ENCODE measurements at regions not wholly inside any gene's neighbourhood (a gene's known extent, or its start where the extent isn't known, plus 50 kb on each side); places are given as distances from the start of the nearest gene placed in this dataset.
"Not testable (repeated sequence)": the region's sequence is repeated elsewhere in the genome, so short reads cannot be mapped to it uniquely, and the experiment has no call there.

DNA sequence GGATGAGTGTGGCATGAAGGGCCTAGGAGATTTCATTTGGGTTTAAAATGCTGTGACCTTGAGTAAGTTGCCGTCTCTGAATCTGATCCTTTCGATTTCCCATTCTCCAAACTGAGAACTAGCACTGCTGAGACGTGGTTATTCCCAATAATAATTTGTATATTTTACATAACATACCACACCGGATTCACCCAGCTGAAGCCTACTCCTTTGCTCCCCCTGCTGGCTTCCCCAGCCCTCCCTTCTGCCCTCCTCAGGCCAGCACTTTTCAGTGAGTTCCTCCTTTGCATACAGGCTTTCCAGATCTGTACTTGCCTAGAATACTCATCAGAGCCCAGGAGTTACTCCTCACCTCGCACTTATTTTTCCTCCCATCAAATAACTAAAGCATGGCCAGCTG lies 255.1 kb downstream of the OR4F29 start:
- H3K36me3 ChIP-seq (ENCODE audit: insufficient read depth, insufficient read length, low read length); H3K4me1 ChIP-seq (ENCODE audit: insufficient read depth, insufficient read length); H3K27me3 ChIP-seq (ENCODE audit: insufficient read depth, insufficient read length): not testable (repeated sequence)

DNA sequence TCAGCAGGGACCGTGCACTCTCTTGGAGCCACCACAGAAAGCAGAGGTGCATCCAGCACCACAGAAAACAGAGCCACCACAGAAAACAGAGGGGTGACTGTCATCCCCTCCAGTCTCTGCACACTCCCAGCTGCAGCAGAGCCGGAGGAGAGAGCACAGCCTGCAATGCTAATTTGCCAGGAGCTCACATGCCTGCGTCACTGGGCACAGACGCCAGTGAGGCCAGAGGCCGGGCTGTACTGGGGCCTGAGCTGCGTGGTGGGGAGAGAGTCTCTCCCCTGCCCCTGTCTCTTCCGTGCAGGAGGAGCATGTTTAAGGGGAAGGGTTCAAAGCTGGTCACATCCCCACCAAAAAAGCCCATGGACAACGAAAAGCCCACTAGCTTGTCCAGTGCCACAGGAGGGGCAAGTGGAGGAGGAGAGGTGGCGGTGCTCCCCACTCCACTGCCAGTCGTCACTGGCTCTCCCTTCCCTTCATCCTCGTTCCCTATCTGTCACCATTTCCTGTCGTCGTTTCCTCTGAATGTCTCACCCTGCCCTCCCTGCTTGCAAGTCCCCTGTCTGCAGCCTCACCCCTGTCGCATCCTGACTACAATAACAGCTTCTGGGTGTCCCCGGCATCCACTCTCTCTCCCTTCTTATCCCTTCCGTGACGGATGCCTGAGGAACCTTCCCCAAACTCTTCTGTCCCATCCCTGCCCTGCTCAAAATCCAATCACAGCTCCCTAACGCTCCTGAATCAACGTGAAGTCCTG lies 260.0 kb downstream of the OR4F29 start:
- H3K4me1 ChIP-seq (ENCODE audit: insufficient read depth, insufficient read length); H3K9me3 ChIP-seq (ENCODE audit: insufficient read depth, low read length); DNase-seq (ENCODE audit: low read depth, low spot score); H3K4me3 ChIP-seq (ENCODE audit: insufficient read length, low read depth); H3K9ac ChIP-seq (ENCODE audit: insufficient read length, low read depth); H3K36me3 ChIP-seq (ENCODE audit: insufficient read depth, insufficient read length, low read length); H3K27me3 ChIP-seq (ENCODE audit: insufficient read depth, insufficient read length): not testable (repeated sequence)

More for the DNA sequence above, 255.1 kb downstream of the OR4F29 start:
- not testable (repeated sequence) for H3K4me3 ChIP-seq (ENCODE audit: insufficient read length, low read depth); H3K9ac ChIP-seq (ENCODE audit: insufficient read length, low read depth); DNase-seq (ENCODE audit: low read depth, low spot score); H3K9me3 ChIP-seq (ENCODE audit: insufficient read depth, low read length)

DNA sequence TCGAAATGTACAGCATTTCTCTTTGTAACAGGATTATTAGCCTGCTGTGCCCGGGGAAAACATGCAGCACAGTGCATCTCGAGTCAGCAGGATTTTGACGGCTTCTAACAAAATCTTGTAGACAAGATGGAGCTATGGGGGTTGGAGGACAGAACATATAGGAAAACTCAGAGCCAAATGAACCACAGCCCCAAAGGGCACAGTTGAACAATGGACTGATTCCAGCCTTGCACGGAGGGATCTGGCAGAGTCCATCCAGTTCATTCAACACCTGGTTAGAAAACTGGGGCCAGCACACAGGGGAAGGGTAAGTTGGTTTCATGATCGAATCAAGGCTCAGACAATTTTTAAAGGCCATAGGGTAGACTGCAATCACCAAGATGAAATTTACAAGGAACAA lies 260.8 kb downstream of the OR4F29 start:
- not testable (repeated sequence) for H3K27me3 ChIP-seq (ENCODE audit: insufficient read depth, insufficient read length); H3K9ac ChIP-seq (ENCODE audit: insufficient read length, low read depth)

DNA sequence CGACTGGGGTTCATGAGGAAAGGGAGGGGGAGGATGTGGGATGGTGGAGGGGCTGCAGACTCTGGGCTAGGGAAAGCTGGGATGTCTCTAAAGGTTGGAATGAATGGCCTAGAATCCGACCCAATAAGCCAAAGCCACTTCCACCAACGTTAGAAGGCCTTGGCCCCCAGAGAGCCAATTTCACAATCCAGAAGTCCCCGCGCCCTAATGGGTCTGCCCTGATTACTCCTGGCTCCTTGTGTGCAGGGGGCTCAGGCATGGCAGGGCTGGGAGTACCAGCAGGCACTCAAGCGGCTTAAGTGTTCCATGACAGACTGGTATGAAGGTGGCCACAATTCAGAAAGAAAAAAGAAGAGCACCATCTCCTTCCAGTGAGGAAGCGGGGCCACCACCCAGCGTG lies 261.6 kb downstream of the OR4F29 start:
- not testable (repeated sequence) for H3K4me1 ChIP-seq (ENCODE audit: insufficient read depth, insufficient read length); H3K27me3 ChIP-seq (ENCODE audit: insufficient read depth, insufficient read length); H3K4me3 ChIP-seq (ENCODE audit: insufficient read length, low read depth); H3K9ac ChIP-seq (ENCODE audit: insufficient read length, low read depth); DNase-seq (ENCODE audit: low read depth, low spot score); H3K9me3 ChIP-seq (ENCODE audit: insufficient read depth, low read length); H3K36me3 ChIP-seq (ENCODE audit: insufficient read depth, insufficient read length, low read length)

More for the DNA sequence above, 260.8 kb downstream of the OR4F29 start:
- not testable (repeated sequence) for H3K9me3 ChIP-seq (ENCODE audit: insufficient read depth, low read length); H3K36me3 ChIP-seq (ENCODE audit: insufficient read depth, insufficient read length, low read length); H3K4me3 ChIP-seq (ENCODE audit: insufficient read length, low read depth); DNase-seq (ENCODE audit: low read depth, low spot score); H3K4me1 ChIP-seq (ENCODE audit: insufficient read depth, insufficient read length)

DNA sequence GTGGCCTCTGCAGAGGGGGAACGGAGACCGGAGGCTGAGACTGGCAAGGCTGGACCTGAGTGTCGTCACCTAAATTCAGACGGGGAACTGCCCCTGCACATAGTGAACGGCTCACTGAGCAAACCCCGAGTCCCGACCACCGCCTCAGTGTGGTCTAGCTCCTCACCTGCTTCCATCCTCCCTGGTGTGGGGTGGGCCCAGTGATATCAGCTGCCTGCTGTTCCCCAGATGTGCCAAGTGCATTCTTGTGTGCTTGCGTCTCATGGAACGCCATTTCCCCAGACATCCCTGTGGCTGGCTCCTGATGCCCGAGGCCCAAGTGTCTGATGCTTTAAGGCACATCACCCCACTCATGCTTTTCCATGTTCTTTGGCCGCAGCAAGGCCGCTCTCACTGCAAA lies 262.2 kb downstream of the OR4F29 start:
- H3K27me3 ChIP-seq (ENCODE audit: insufficient read depth, insufficient read length); DNase-seq (ENCODE audit: low read depth, low spot score); H3K4me3 ChIP-seq (ENCODE audit: insufficient read length, low read depth); H3K36me3 ChIP-seq (ENCODE audit: insufficient read depth, insufficient read length, low read length); H3K9ac ChIP-seq (ENCODE audit: insufficient read length, low read depth); H3K4me1 ChIP-seq (ENCODE audit: insufficient read depth, insufficient read length); H3K9me3 ChIP-seq (ENCODE audit: insufficient read depth, low read length): not testable (repeated sequence)

DNA sequence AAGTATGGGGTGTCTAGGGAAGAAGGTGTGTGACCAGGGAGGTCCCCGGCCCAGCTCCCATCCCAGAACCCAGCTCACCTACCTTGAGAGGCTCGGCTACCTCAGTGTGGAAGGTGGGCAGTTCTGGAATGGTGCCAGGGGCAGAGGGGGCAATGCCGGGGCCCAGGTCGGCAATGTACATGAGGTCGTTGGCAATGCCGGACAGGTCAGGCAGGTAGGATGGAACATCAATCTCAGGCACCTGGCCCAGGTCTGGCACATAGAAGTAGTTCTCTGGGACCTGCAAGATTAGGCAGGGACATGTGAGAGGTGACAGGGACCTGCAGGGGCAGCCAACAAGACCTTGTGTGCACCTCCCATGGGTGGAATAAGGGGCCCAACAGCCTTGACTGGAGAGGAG lies 264.2 kb downstream of the OR4F29 start:
- H3K36me3 ChIP-seq (ENCODE audit: insufficient read depth, insufficient read length, low read length); H3K9me3 ChIP-seq (ENCODE audit: insufficient read depth, low read length); H3K9ac ChIP-seq (ENCODE audit: insufficient read length, low read depth); H3K4me1 ChIP-seq (ENCODE audit: insufficient read depth, insufficient read length); H3K27me3 ChIP-seq (ENCODE audit: insufficient read depth, insufficient read length); H3K4me3 ChIP-seq (ENCODE audit: insufficient read length, low read depth); DNase-seq (ENCODE audit: low read depth, low spot score): not testable (repeated sequence)

DNA sequence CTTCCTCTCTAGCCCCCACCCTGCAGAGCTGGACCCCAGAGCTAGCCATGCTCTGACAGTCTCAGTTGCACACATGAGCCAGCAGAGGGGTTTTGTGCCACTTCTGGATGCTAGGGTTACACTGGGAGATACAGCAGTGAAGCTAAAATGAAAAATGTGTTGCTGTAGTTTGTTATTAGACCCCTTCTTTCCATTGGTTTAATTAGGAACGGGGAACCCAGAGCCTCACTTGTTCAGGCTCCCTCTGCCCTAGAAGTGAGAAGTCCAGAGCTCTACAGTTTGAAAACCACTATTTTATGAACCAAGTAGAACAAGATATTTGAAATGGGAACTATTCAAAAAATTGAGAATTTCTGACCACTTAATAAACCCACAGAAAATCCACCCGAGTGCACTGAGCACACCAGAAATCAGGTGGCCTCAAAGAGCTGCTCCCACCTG lies 264.8 kb downstream of the OR4F29 start:
- H3K4me3 ChIP-seq (ENCODE audit: insufficient read length, low read depth); DNase-seq (ENCODE audit: low read depth, low spot score); H3K27me3 ChIP-seq (ENCODE audit: insufficient read depth, insufficient read length); H3K36me3 ChIP-seq (ENCODE audit: insufficient read depth, insufficient read length, low read length); H3K4me1 ChIP-seq (ENCODE audit: insufficient read depth, insufficient read length); H3K9ac ChIP-seq (ENCODE audit: insufficient read length, low read depth); H3K9me3 ChIP-seq (ENCODE audit: insufficient read depth, low read length): not testable (repeated sequence)

DNA sequence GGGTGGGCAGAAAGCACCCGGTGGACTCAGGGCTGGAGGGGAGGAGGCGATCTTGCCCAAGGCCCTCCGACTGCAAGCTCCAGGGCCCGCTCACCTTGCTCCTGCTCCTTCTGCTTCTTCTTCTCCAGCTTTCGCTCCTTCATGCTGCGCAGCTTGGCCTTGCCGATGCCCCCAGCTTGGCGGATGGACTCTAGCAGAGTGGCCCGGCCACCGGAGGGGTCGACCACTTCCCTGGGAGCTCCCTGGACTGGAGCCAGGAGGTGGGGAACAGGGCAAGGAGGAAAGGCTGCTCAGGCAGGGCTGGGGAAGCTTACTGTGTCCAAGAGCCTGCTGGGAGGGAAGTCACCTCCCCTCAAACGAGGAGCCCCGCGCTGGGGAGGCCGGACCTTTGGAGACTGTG lies 265.3 kb downstream of the OR4F29 start:
- H3K4me1 ChIP-seq (ENCODE audit: insufficient read depth, insufficient read length); H3K36me3 ChIP-seq (ENCODE audit: insufficient read depth, insufficient read length, low read length); H3K9ac ChIP-seq (ENCODE audit: insufficient read length, low read depth); H3K27me3 ChIP-seq (ENCODE audit: insufficient read depth, insufficient read length); H3K4me3 ChIP-seq (ENCODE audit: insufficient read length, low read depth); DNase-seq (ENCODE audit: low read depth, low spot score); H3K9me3 ChIP-seq (ENCODE audit: insufficient read depth, low read length): not testable (repeated sequence)

DNA sequence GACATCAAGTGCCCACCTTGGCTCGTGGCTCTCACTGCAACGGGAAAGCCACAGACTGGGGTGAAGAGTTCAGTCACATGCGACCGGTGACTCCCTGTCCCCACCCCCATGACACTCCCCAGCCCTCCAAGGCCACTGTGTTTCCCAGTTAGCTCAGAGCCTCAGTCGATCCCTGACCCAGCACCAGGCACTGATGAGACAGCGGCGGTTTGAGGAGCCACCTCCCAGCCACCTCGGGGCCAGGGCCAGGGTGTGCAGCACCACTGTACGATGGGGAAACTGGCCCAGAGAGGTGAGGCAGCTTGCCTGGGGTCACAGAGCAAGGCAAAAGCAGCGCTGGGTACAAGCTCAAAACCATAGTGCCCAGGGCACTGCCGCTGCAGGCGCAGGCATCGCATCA lies 266.0 kb downstream of the OR4F29 start:
- not testable (repeated sequence) for H3K4me3 ChIP-seq (ENCODE audit: insufficient read length, low read depth); H3K36me3 ChIP-seq (ENCODE audit: insufficient read depth, insufficient read length, low read length); H3K27me3 ChIP-seq (ENCODE audit: insufficient read depth, insufficient read length); H3K9me3 ChIP-seq (ENCODE audit: insufficient read depth, low read length); H3K4me1 ChIP-seq (ENCODE audit: insufficient read depth, insufficient read length); DNase-seq (ENCODE audit: low read depth, low spot score); H3K9ac ChIP-seq (ENCODE audit: insufficient read length, low read depth)

DNA sequence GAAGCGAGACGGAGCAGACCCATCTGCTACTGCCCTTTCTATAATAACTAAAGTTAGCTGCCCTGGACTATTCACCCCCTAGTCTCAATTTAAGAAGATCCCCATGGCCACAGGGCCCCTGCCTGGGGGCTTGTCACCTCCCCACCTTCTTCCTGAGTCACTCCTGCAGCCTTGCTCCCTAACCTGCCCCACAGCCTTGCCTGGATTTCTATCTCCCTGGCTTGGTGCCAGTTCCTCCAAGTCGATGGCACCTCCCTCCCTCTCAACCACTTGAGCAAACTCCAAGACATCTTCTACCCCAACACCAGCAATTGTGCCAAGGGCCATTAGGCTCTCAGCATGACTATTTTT lies 267.2 kb downstream of the OR4F29 start:
- not testable (repeated sequence) for H3K4me1 ChIP-seq (ENCODE audit: insufficient read depth, insufficient read length); H3K4me3 ChIP-seq (ENCODE audit: insufficient read length, low read depth); H3K9me3 ChIP-seq (ENCODE audit: insufficient read depth, low read length); DNase-seq (ENCODE audit: low read depth, low spot score); H3K36me3 ChIP-seq (ENCODE audit: insufficient read depth, insufficient read length, low read length); H3K9ac ChIP-seq (ENCODE audit: insufficient read length, low read depth); H3K27me3 ChIP-seq (ENCODE audit: insufficient read depth, insufficient read length)

DNA sequence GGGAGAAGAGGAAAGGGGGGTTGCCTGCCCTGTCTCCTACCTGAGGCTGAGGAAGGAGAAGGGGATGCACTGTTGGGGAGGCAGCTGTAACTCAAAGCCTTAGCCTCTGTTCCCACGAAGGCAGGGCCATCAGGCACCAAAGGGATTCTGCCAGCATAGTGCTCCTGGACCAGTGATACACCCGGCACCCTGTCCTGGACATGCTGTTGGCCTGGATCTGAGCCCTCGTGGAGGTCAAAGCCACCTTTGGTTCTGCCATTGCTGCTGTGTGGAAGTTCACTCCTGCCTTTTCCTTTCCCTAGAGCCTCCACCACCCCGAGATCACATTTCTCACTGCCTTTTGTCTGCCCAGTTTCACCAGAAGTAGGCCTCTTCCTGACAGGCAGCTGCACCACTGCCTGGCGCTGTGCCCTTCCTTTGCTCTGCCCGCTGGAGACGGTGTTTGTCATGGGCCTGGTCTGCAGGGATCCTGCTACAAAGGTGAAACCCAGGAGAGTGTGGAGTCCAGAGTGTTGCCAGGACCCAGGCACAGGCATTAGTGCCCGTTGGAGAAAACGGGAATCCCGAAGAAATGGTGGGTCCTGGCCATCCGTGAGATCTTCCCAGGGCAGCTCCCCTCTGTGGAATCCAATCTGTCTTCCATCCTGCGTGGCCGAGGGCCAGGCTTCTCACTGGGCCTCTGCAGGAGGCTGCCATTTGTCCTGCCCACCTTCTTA lies 267.7 kb downstream of the OR4F29 start:
- not testable (repeated sequence) for H3K9me3 ChIP-seq (ENCODE audit: insufficient read depth, low read length); H3K4me3 ChIP-seq (ENCODE audit: insufficient read length, low read depth); H3K36me3 ChIP-seq (ENCODE audit: insufficient read depth, insufficient read length, low read length); H3K9ac ChIP-seq (ENCODE audit: insufficient read length, low read depth); DNase-seq (ENCODE audit: low read depth, low spot score); H3K27me3 ChIP-seq (ENCODE audit: insufficient read depth, insufficient read length); H3K4me1 ChIP-seq (ENCODE audit: insufficient read depth, insufficient read length)

DNA sequence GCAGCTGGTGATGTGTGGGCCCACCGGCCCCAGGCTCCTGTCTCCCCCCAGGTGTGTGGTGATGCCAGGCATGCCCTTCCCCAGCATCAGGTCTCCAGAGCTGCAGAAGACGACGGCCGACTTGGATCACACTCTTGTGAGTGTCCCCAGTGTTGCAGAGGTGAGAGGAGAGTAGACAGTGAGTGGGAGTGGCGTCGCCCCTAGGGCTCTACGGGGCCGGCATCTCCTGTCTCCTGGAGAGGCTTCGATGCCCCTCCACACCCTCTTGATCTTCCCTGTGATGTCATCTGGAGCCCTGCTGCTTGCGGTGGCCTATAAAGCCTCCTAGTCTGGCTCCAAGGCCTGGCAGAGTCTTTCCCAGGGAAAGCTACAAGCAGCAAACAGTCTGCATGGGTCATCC lies 268.4 kb downstream of the OR4F29 start:
- DNase-seq (ENCODE audit: low read depth, low spot score); H3K9me3 ChIP-seq (ENCODE audit: insufficient read depth, low read length): not testable (repeated sequence)

More for the DNA sequence above, 268.4 kb downstream of the OR4F29 start:
- not testable (repeated sequence) for H3K27me3 ChIP-seq (ENCODE audit: insufficient read depth, insufficient read length); H3K4me1 ChIP-seq (ENCODE audit: insufficient read depth, insufficient read length); H3K4me3 ChIP-seq (ENCODE audit: insufficient read length, low read depth); H3K9ac ChIP-seq (ENCODE audit: insufficient read length, low read depth); H3K36me3 ChIP-seq (ENCODE audit: insufficient read depth, insufficient read length, low read length)
